Loucy (cell line): ENCODE measurements at regions not wholly inside any gene's neighbourhood (a gene's known extent, or its start where the extent isn't known, plus 50 kb on each side); places are given as distances from the start of the nearest gene placed in this dataset.
A peak's percentile ranks its signal among the peaks of the same experiment; 100 is the strongest.

Source experiments
- H2AFZ ChIP-seq: fragments of 200-600 bp; sonication (generic); 2 replicates; pipeline ENCODE4 v1.6.0; 2016; ENCODE audit warnings: antibody characterized with exemption, mild to moderate bottlenecking, low read length, moderate library complexity
- H3F3A ChIP-seq: fragments of 200-600 bp; 2 replicates; pipeline ENCODE4 v1.6.0; 2016; ENCODE audit warnings: antibody characterized with exemption, low read depth, mild to moderate bottlenecking
- H3K27me3 ChIP-seq: fragments of 200-600 bp; sonication (generic); 2 replicates; pipeline ENCODE4 v1.6.1; 2014; ENCODE audit warnings: low read length, mild to moderate bottlenecking; ENCODE audit not compliant: insufficient read depth, poor library complexity, severe bottlenecking
- H3K36me3 ChIP-seq: fragments of 200-600 bp; sonication (generic); 2 replicates; pipeline ENCODE4 v1.6.1; 2016; ENCODE audit warnings: low read length; ENCODE audit not compliant: insufficient read depth
- H3K4me1 ChIP-seq: fragments of 200-600 bp; sonication (generic); 2 replicates; pipeline ENCODE4 v1.5.1; 2014; ENCODE audit warnings: low read length, mild to moderate bottlenecking; ENCODE audit not compliant: insufficient read depth, poor library complexity, severe bottlenecking
- H3K4me2 ChIP-seq: fragments of 200-600 bp; sonication (generic); 2 replicates; pipeline ENCODE4 v1.6.0; 2014; ENCODE audit warnings: antibody characterized with exemption, low read length, low read depth, mild to moderate bottlenecking; ENCODE audit not compliant: poor library complexity, severe bottlenecking
- H3K4me3 ChIP-seq: fragments of 200-600 bp; sonication (generic); 2 replicates; pipeline ENCODE4 v1.5.1; 2014; ENCODE audit warnings: low read length, mild to moderate bottlenecking, mixed read lengths; ENCODE audit not compliant: poor library complexity, severe bottlenecking
- H3K79me2 ChIP-seq: fragments of 200-600 bp; sonication (generic); 2 replicates; pipeline ENCODE4 v1.6.1; 2014; ENCODE audit warnings: low read length; ENCODE audit not compliant: insufficient read depth
- H3K9ac ChIP-seq: fragments of 200-600 bp; sonication (generic); 2 replicates; pipeline ENCODE4 v1.6.0; 2014; ENCODE audit warnings: mild to moderate bottlenecking, low read depth, low read length, moderate library complexity; ENCODE audit not compliant: poor library complexity, severe bottlenecking
- H3K9me2 ChIP-seq: fragments of 200-600 bp; sonication (generic); replicated peaks from 2 replicates; pipeline ENCODE4 v1.6.1; 2016; ENCODE audit warnings: low read depth, low read length, mixed read lengths
- H3K9me3 ChIP-seq: fragments of 200-600 bp; sonication (generic); 2 replicates; pipeline ENCODE4 v1.6.1; 2014; ENCODE audit warnings: mild to moderate bottlenecking, antibody characterized with exemption, low read length, low read depth; ENCODE audit not compliant: insufficient read depth
- H4K20me1 ChIP-seq: fragments of 200-600 bp; sonication (generic); 2 replicates; pipeline ENCODE4 v1.6.0; 2014; ENCODE audit warnings: antibody characterized with exemption, low read length, mild to moderate bottlenecking; ENCODE audit not compliant: insufficient read depth, poor library complexity, severe bottlenecking
- CTCF ChIP-seq: fragments of 200-600 bp; sonication (generic); conservative IDR thresholded peaks from 2 replicates; pipeline ENCODE4 v1.5.1; 2014; ENCODE audit warnings: mild to moderate bottlenecking, antibody characterized with exemption, low read length
- EZH2phosphoT487 ChIP-seq: fragments of 200-600 bp; IDR thresholded peaks from 2 replicates; pipeline ENCODE4 v1.6.1; 2018; ENCODE audit warnings: antibody characterized with exemption, mild to moderate bottlenecking, moderate library complexity, borderline replicate concordance

- Histone ChIP-seq H3K4me1 (peaks cover 24% of the 10 kb centered on the region), H3F3A (peaks cover 3% of the 10 kb centered on the region; the same call in 1 of the 2 replicates), H3K79me2 (no peaks in the 10 kb centered on the region), H3K9ac (no peak overlapping the region), H3K4me3 (no peak overlapping the region), H3K27me3 (no peaks in the 10 kb centered on the region), H3K36me3 (no peaks in the 10 kb centered on the region), H2AFZ (no peak overlapping the region), H3K4me2 (no peak overlapping the region), H4K20me1 (no peaks in the 10 kb centered on the region), H3K9me2 (no peaks in the 10 kb centered on the region), H3K9me3 (no peaks in the 10 kb centered on the region)
- TF ChIP-seq CTCF (no peak), EZH2phosphoT487 (no peak)
Measured at GRCh38 chr3:110262896-110263295, 808.7 kb upstream of the NECTIN3 start.

GRCh38 chr3:110265302-110265701, 806.3 kb upstream of the NECTIN3 start:
- Histone ChIP-seq H3K4me1 (peaks cover 40% of the 10 kb centered on the region), H3K27me3 (no peaks in the 10 kb centered on the region), H4K20me1 (no peaks in the 10 kb centered on the region), H3K9me2 (no peaks in the 10 kb centered on the region), H3K4me3 (no peak overlapping the region), H3F3A (peaks cover 4% of the 10 kb centered on the region; the same call in 1 of the 2 replicates), H3K36me3 (no peaks in the 10 kb centered on the region), H3K9me3 (no peaks in the 10 kb centered on the region), H3K79me2 (no peaks in the 10 kb centered on the region), H2AFZ (no peak overlapping the region), H3K4me2 (no peak overlapping the region), H3K9ac (no peak overlapping the region)
- TF ChIP-seq CTCF, result no peak
- no peak for TF ChIP-seq EZH2phosphoT487

- Histone ChIP-seq H4K20me1 (no peaks in the 10 kb centered on the region), H3K9me2 (no peaks in the 10 kb centered on the region), H3K79me2 (no peaks in the 10 kb centered on the region), H2AFZ (peak overlapping the region; percentile 59), H3K4me1 (peaks cover 40% of the 10 kb centered on the region), H3F3A (peaks cover 4% of the 10 kb centered on the region; the same call in 1 of the 2 replicates), H3K4me3 (peak overlapping the region; percentile 53), H3K9ac (peak overlapping the region; percentile 35), H3K36me3 (no peaks in the 10 kb centered on the region), H3K27me3 (no peaks in the 10 kb centered on the region), H3K4me2 (peak overlapping the region; percentile 76), H3K9me3 (no peaks in the 10 kb centered on the region)
- TF ChIP-seq EZH2phosphoT487 (no peak), CTCF (peak; percentile 55)
Measured at GRCh38 chr3:110267304-110267845, 804.2 kb upstream of the NECTIN3 start.
